HCT116 (cell line): ENCODE measurements at regions not wholly inside any gene's neighbourhood (a gene's known extent, or its start where the extent isn't known, plus 50 kb on each side); places are given as distances from the start of the nearest gene placed in this dataset.

Experiments used
- ATAC-seq: fragments of 200-7000 bp; cut with Tn5 transposase; 2 replicates; pipeline ENCODE4 v1.9.1; 2020; ENCODE audit warnings: mild to moderate bottlenecking, moderate library complexity
- BruUV-seq: library from RNA; stranded (reverse); fragments of 400-500 nt; replicated peaks from 2 replicates; lab custom pipeline; 2021; lab: Mats Ljungman, UMichigan
- CTCF ChIA-PET: fragments of 300-600 bp; sonication (Branson Sonifier 250); formaldehyde crosslinking; loops from one replicate; lab custom pipeline; 2021; ENCODE audit warnings: antibody characterized with exemption; lab: Charles Lee
- POLR2A ChIA-PET: fragments of 300-600, 350-600 bp; sonication (Branson Sonifier 250); formaldehyde crosslinking; loops from one replicate; lab custom pipeline; 2021; ENCODE audit warnings: antibody characterized with exemption; lab: Charles Lee
- RAD21 ChIA-PET, 2 experiments: fragments of 300-600 bp; sonication (Branson Sonifier 250); formaldehyde crosslinking; loops; one replicate each; lab custom pipeline; 2023; ENCODE audit warnings: low total read pairs in 2 of 2; ENCODE audit not compliant: uncharacterized antibody in 2 of 2, unreplicated experiment in 2 of 2, low non-redundant PET in 1 of 2; lab: Charles Lee
- DNase-seq: peaks from one replicate; pipeline ENCODE4 v3.0.0-alpha.2; 2010; ENCODE audit warnings: low read depth, low spot score
- H2AFZ ChIP-seq: fragments of 200-600 bp; shearing (Covaris generic), sonication (generic); 2 replicates; pipeline ENCODE4 v1.6.1; 2017; ENCODE audit warnings: low read depth, mixed run types, mixed read lengths, antibody characterized with exemption, low read length; ENCODE audit not compliant: poor library complexity, severe bottlenecking
- H3K27ac ChIP-seq: 2 replicates; pipeline ENCODE4 v1.5.1; 2012; ENCODE audit warnings: low read depth, low read length
- H3K27me3 ChIP-seq: fragments of 200-600 bp; sonication (generic); 2 replicates; pipeline ENCODE4 v1.6.1; 2016; ENCODE audit warnings: mixed run types, low read length, mixed read lengths; ENCODE audit not compliant: insufficient read depth
- H3K36me3 ChIP-seq, 2 experiments: fragments of 200-500 bp in 1 of 2; fragments of 200-600 bp in 1 of 2; sonication (Bioruptor generic) in 1 of 2; sonication (generic) in 1 of 2; 2 replicates each; pipeline versions ENCODE4 v1.5.1 to v1.6.1; 2014 to 2016; ENCODE audit warnings: low read length in 2 of 2, inconsistent platforms in 1 of 2, mixed read lengths in 1 of 2, mixed run types in 1 of 2; ENCODE audit not compliant: insufficient read depth in 2 of 2, control insufficient read depth in 1 of 2
- H3K4me1 ChIP-seq, 2 experiments: fragments of 200-600 bp in 1 of 2; sonication (generic) in 1 of 2; 2 replicates each; pipeline versions ENCODE4 v1.5.1 to v1.6.1; 2012 to 2017; ENCODE audit warnings: low read length in 2 of 2, inconsistent platforms in 1 of 2, mild to moderate bottlenecking in 1 of 2, mixed read lengths in 1 of 2, mixed run types in 1 of 2, moderate library complexity in 1 of 2; ENCODE audit not compliant: insufficient read depth in 2 of 2, control insufficient read depth in 1 of 2
- H3K4me2 ChIP-seq: fragments of 200-600 bp; sonication (generic); 2 replicates; pipeline ENCODE4 v1.6.1; 2017; ENCODE audit warnings: mixed run types, low read length, mixed read lengths
- H3K4me3 ChIP-seq, 2 experiments: fragments of 200-600 bp in 1 of 2; sonication (generic) in 1 of 2; replicated peaks in 1 of 2; 2 replicates each; pipeline ENCODE4 v1.5.1; 2011 to 2016; ENCODE audit warnings: low read length in 2 of 2, control low read depth in 1 of 2, low read depth in 1 of 2, mild to moderate bottlenecking in 1 of 2, mixed read lengths in 1 of 2, mixed run types in 1 of 2
- H3K79me2 ChIP-seq: fragments of 200-600 bp; sonication (generic); 2 replicates; pipeline ENCODE4 v1.6.1; 2017; ENCODE audit warnings: mild to moderate bottlenecking, mixed run types, low read length, moderate library complexity, mixed read lengths; ENCODE audit not compliant: insufficient read depth
- H3K9ac ChIP-seq: fragments of 200-600 bp; sonication (generic); 2 replicates; pipeline ENCODE4 v1.6.1; 2016; ENCODE audit warnings: low read length, mixed read lengths
- H3K9me2 ChIP-seq: fragments of 200-600 bp; sonication (generic), shearing (Covaris generic); 2 replicates; pipeline ENCODE4 v1.6.1; 2017; ENCODE audit warnings: mixed run types, mild to moderate bottlenecking, moderate library complexity; ENCODE audit not compliant: insufficient read depth
- H3K9me3 ChIP-seq, 2 experiments: fragments of 200-500 bp in 1 of 2; fragments of 200-600 bp in 1 of 2; sonication (Bioruptor generic) in 1 of 2; sonication (generic) in 1 of 2; 2 replicates each; pipeline ENCODE4 v1.6.1; 2014 to 2017; ENCODE audit warnings: low read length in 2 of 2, mixed read lengths in 2 of 2, inconsistent platforms in 1 of 2, low read depth in 1 of 2, mild to moderate bottlenecking in 1 of 2, mixed run types in 1 of 2, moderate library complexity in 1 of 2; ENCODE audit not compliant: control insufficient read depth in 1 of 2, insufficient read depth in 1 of 2
- H4K20me1 ChIP-seq: fragments of 200-600 bp; sonication (generic), shearing (Covaris generic); 2 replicates; pipeline ENCODE4 v1.6.1; 2017; ENCODE audit warnings: mixed run types, mild to moderate bottlenecking, moderate library complexity; ENCODE audit not compliant: insufficient read depth
- ATF3 ChIP-seq: IDR thresholded peaks from 2 replicates; pipeline ENCODE4 v1.6.1; 2012
- CBX3 ChIP-seq: IDR thresholded peaks from 2 replicates; pipeline ENCODE4 v1.6.1; 2012; ENCODE audit warnings: low read depth
- CEBPB ChIP-seq: IDR thresholded peaks from 2 replicates; pipeline ENCODE4 v1.6.1; 2012; ENCODE audit warnings: low read depth
- CTCF ChIP-seq, 3 experiments: fragments of 200-600 bp in 1 of 3; sonication (generic) in 1 of 3; IDR thresholded peaks in 2 of 3; conservative IDR thresholded peaks in 1 of 3; 2 replicates each; pipeline ENCODE4 v1.5.1; 2012 to 2017; ENCODE audit warnings: low read depth in 2 of 3, low read length in 2 of 3, antibody characterized with exemption in 1 of 3, borderline replicate concordance in 1 of 3, control low read depth in 1 of 3, mild to moderate bottlenecking in 1 of 3, mixed read lengths in 1 of 3, mixed run types in 1 of 3, moderate library complexity in 1 of 3; ENCODE audit not compliant: insufficient read depth in 1 of 3
- EGR1 ChIP-seq: IDR thresholded peaks from 2 replicates; pipeline ENCODE4 v1.6.1; 2012; ENCODE audit warnings: low read depth
- ELF1 ChIP-seq: IDR thresholded peaks from 2 replicates; pipeline ENCODE4 v1.6.1; 2012; ENCODE audit warnings: low read depth, borderline replicate concordance
- FOSL1 ChIP-seq: IDR thresholded peaks from 2 replicates; pipeline ENCODE4 v1.6.1; 2012; ENCODE audit warnings: low read depth
- JUND ChIP-seq: IDR thresholded peaks from 2 replicates; pipeline ENCODE4 v1.6.1; 2012
- POLR2A ChIP-seq: IDR thresholded peaks from 2 replicates; pipeline ENCODE4 v1.7.0; 2011; ENCODE audit warnings: borderline replicate concordance; ENCODE audit not compliant: insufficient read depth, insufficient read length; ENCODE audit errors: extremely low read depth
- POLR2AphosphoS5 ChIP-seq: IDR thresholded peaks from 2 replicates; pipeline ENCODE4 v1.6.1; 2011; ENCODE audit warnings: mild to moderate bottlenecking, low read depth, low read length, moderate library complexity
- RAD21 ChIP-seq: IDR thresholded peaks from 2 replicates; pipeline ENCODE4 v1.6.1; 2012; ENCODE audit warnings: low read depth, mild to moderate bottlenecking
- REST ChIP-seq: IDR thresholded peaks from 2 replicates; pipeline ENCODE4 v1.6.1; 2012; ENCODE audit warnings: low read depth
- SIN3A ChIP-seq: IDR thresholded peaks from 2 replicates; pipeline ENCODE4 v1.6.1; 2012; ENCODE audit warnings: low read depth
- SRF ChIP-seq: IDR thresholded peaks from 2 replicates; pipeline ENCODE4 v1.6.1; 2012; ENCODE audit warnings: low read depth
- TCF7L2 ChIP-seq: IDR thresholded peaks from 2 replicates; pipeline ENCODE4 v1.7.0; 2011; ENCODE audit warnings: borderline replicate concordance, inconsistent platforms; ENCODE audit not compliant: insufficient read depth, insufficient read length; ENCODE audit errors: extremely low read depth
- ZFX ChIP-seq: fragments of 450-650 bp; IDR thresholded peaks from 2 replicates; pipeline ENCODE4 v1.6.1; 2017
- ZNF274 ChIP-seq: fragments of 200-500 bp; sonication (Bioruptor generic); IDR thresholded peaks from 2 replicates; pipeline ENCODE4 v1.6.1; 2014; ENCODE audit warnings: mild to moderate bottlenecking, low read depth, low read length, inconsistent platforms
- intact Hi-C: fragments of 100-400 bp; cut with micrococcal nuclease; formaldehyde crosslinking; loops from 2 replicates; pipeline ENCODE4 v1.10.0; 2022

GRCh38 chr18:69265656-69266055 is 135.0 kb upstream of the DOK6 start (continued):
- no peak for TF ChIP-seq CTCF (IDR thresholded peaks at IDR 0.05 in 2 of 3, conservative IDR thresholded peaks at IDR 0.05 in 1 of 3; ENCODE audit: borderline replicate concordance in 1 of 3, insufficient read depth in 1 of 3, low read depth in 2 of 3, low read length in 2 of 3)

GRCh38 chr18:69267895-69268294 is 132.8 kb upstream of the DOK6 start:
- no TSS peak for BruUV-seq
- Histone ChIP-seq H3K4me3 (no peak overlapping the region), H3K4me1 (no peaks in the 10 kb centered on the region), H3K36me3 (no peaks in the 10 kb centered on the region), H3K4me2 (no peak overlapping the region), H2AFZ (no peak overlapping the region), H3K9ac (no peak overlapping the region), H3K9me3 (no peaks in the 10 kb centered on the region), H3K9me2 (no peaks in the 10 kb centered on the region), H4K20me1 (no peaks in the 10 kb centered on the region), H3K79me2 (no peaks in the 10 kb centered on the region), H3K27me3 (no peaks in the 10 kb centered on the region), H3K27ac (no peak overlapping the region)
- no peak for DNase-seq
- no peak for TF ChIP-seq REST
- no peak for TF ChIP-seq JUND
- no peak for TF ChIP-seq SRF
- no peak for TF ChIP-seq POLR2AphosphoS5
- no peak for TF ChIP-seq ZFX
- TF ChIP-seq POLR2A = no peak
- no peak for TF ChIP-seq CEBPB
- TF ChIP-seq SIN3A = no peak
- TF ChIP-seq FOSL1 = no peak
- no peak for TF ChIP-seq ELF1
- no peak for TF ChIP-seq CBX3
- no peak for TF ChIP-seq RAD21
- no peak for TF ChIP-seq ZNF274
- TF ChIP-seq ATF3 = no peak
- no peak for TF ChIP-seq EGR1
- TF ChIP-seq TCF7L2 = no peak
- no peak for ATAC-seq
- CTCF ChIA-PET = no interaction called here
- RAD21 ChIA-PET = no interaction called here
- POLR2A ChIA-PET = no interaction called here
- intact Hi-C loops = no loop called here
